Activated effector memory CD4-positive, alpha-beta T cell treated with anti-CD3 and anti-CD28 coated beads, Interleukin-2, amount 50 U/mL, for 16 hours (primary cell): ENCODE measurements at regions not wholly inside any gene's neighbourhood (a gene's known extent, or its start where the extent isn't known, plus 50 kb on each side); places are given as distances from the start of the nearest gene placed in this dataset.
"Not testable (repeated sequence)": the region's sequence is repeated elsewhere in the genome, so short reads cannot be mapped to it uniquely, and the experiment has no call there.

Experiments used
- DNase-seq: peaks from one replicate; pipeline ENCODE4 v3.0.0-alpha.2; 2020

DNA sequence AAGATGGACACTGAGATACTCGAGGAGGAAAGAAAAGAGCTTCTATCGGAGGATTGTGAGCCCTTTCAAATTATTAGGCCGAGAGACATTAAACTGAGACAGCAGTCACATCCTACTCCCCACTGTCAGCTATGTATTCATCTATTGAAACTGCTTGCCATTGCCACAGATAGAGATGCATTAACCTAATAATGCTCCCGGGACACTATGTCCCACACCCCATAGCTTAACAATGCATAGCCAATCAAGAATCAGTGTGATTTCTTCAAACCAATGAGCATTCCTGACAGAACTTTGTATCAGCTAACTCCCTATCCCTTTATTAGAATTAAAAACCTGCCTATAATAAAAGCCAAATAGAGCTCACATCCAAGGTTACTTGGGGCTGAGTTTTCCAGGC, 118.1 kb upstream of the NEIL3 start:
- DNase-seq: no peak

DNA sequence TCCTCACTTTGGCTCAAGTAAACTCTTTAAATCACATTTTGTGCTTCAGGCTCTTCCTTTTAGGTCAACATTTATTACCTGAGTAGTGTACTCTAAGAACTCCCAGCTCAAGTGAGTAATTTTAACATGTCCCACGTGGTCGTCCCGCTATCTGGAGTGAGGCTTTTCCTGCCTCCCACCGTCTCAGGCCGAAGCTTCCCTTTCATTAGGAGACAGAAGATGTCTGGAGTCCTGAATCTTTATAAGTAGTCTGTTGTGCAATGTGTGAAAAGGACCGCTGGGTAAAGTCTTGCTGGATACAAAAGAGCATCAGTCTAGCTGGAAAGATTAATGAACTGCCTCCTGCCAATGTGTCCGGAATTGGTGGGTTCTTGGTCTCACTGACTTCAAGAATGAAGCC, 117.7 kb upstream of the NEIL3 start:
- DNase-seq: no peak

DNA sequence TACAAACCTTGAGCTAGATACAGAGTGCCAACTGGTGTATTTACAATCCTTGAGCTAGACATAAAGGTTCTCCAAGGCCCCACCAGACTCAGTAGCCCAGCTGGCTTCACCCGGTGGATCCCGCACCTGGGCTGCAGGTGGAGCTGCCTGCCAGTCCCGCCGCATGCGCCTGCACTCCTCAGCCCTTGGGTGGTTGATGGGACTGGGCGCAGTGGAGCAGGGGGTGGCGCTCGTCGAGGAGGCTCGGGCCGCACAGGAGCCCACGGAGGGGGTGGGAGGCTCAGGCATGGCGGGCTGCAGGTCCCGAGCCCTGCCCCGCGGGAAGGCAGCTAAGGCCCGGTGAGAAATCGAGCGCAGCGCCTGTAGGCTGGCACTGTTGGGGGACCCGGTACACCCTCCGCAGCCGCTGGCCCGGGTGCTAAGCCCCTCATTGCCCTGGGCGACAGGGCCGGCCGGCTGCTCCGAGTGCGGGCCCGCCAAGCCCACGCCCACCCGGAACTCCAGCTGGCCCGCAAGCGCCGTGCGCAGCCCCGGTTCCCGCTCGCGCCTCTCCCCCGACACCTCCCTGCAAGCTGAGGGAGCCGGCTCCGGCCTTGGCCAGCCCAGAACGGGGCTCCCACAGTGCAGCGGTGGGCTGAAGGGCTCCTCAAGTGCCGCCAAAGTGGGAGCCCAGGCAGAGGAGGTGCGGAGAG, 116.5 kb upstream of the NEIL3 start:
- not testable (repeated sequence) for DNase-seq

DNA sequence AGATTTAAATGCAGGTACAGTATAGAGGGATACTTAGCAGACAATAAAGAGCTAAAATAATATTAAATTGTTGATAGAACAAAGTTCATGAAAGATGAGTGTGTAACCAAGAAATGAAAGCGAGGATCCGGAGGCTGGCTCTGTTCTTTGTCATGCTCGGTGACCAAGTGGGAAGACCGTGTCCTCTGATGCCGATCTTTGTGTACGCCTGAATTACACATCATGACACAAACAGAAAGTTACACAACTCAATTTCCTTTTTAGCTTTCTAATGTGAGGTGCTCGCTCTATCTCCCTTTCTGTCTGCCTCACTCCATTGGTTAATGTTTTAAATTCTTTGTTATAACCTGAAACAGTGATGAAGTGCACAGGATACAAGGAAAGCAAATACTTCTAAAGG, 114.8 kb upstream of the NEIL3 start:
- DNase-seq: no peak

DNA sequence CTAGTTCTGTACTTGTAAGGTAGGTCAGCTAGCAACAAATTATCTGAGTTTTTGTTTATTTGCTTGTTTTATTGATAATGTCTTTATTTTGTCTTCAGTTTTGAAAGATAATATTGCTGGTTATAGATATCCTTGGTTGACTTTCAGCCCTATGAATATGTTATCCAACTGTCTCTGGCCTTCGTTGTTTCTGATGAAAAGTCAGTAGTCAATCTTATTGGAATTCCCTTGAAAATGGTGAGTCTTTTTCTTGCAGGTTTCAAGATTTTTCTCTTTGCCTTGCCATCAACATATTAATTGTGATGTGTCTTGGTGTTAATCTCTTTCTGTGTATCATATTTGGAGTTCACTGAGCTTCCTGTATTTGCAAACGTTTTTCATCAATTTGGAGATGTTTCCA, 113.1 kb upstream of the NEIL3 start:
- no peak for DNase-seq

DNA sequence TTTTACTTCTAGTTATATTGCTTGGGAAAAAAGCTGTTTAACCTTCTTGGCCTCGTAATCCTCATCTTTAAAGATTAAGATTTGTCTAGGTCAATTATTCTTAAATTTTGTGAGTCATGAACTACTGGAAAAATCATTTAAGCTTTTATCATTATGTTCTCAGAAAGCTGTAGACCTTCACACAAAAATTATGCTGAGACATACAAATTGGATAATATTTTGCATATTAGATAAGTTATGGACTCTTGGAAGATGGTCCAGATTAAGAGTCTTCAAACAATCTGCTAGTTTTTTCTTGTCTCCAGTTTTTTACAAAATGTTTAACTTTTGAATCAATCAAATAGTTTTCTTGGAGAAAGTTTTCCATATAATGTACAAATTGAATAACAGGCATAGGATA, 108.1 kb upstream of the NEIL3 start:
- no peak for DNase-seq

DNA sequence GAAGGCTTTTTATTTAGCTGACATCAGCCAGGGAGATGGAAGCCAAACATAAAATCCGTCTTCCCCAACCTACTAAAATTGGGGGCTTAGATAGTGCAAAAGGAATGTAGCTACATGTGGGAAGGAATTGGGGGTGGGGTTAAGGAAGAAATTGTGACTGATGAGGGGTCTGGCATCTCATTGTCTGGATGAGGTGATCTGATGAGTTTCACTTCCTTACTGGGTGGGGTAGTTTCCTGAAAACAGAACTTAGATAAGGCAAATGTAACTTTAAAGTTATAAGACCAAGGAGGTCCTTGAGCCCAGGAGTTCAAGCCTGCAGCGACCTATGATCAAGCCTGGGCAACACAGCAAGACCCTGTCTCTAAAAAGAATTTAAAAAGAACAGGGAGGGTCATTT, 105.5 kb upstream of the NEIL3 start:
- no peak for DNase-seq

DNA sequence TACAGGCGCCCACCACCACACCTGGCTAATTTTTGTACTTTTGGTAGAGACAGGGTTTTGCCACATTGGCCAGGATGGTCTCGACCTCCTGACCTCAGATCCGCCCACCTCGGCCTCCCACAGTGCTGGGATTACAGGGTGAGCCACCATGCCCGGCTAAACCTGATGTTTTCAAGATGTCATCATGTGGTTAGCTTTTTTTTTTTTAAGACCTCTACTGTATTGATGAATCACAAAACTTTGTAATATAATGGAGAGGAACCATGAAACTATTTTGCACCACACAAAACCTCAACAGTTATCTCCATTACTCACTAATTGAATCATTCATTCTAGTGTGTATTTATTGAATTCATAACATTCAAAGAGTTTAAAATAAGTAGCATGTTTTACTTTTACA, 94.7 kb upstream of the NEIL3 start:
- DNase-seq: no peak

DNA sequence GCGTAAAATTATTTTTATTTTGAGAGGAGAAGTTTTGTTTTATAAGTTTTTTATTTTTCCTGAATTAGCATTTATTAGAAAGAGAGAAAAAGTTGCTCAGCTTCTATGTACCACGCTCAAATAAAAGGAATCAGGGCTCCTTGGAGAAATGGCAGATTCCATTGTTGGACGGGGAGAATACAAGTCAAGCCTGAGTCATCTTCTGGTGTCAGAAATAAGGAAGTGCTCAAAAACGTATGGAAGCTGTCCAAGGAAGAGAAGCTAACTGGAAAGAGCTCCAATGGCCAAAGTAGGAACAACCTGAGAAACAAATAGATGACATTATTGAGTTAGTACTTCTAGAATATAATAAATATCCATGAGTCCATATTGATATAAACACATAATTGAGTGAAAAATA, 89.3 kb upstream of the NEIL3 start:
- no peak for DNase-seq

DNA sequence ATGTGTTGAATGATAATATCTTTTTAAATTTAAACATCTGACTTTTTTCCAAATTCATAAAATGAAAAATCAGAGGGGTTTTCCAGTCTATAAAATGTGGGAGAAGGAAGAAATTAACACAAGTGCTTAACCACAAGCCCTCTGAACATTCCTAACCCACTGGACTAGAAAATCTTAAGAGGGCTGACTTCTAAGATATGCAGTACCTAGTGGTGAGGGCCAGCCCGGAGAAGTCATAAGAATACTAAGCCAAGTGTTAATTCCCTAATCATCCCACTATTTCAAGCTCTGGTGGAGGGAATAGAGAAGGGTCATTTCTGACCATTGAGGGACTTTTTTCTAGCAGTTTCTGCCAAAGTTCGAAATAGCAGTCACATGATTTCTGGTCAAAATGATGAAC, 86.9 kb upstream of the NEIL3 start:
- DNase-seq: no peak

DNA sequence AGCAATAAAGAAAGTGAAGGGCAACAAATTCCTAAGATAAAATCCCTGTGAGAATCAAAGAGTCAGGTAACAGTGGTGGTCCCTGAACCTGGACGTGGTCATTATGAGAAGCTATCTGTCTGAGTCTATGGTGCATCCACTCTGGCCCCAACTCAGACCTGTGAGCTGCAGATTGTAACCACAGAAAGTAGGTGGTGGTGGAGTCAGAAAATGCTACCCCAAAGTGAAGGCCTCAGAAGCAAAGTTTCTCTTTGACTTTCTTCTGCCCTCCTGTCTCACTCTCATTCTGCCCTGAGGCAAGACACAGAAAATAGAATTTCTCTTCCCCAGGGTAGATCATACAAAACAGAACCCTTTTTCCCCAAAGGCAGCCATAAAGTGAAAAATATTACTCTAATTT, 84.1 kb upstream of the NEIL3 start:
- DNase-seq: no peak

DNA sequence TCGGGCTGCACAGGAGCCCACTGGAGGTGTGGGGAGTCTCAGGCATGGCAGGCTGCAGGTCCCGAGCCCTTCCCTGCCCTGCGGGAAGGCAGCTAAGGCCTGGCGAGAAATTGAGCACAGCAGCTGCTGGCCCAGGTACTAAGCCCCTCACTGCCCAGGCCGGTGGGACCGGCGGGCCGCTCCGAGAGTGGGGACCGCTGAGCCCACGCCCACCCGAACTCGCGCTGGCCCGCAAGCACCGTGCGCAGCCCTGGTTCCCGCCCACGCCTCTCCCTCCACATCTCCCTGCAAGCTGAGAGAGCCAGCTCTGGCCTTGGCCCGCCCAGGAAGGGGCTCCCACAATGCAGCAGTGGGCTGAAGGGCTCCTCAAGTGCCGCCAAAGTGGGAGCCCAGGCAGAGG, 82.0 kb upstream of the NEIL3 start:
- DNase-seq: no peak

DNA sequence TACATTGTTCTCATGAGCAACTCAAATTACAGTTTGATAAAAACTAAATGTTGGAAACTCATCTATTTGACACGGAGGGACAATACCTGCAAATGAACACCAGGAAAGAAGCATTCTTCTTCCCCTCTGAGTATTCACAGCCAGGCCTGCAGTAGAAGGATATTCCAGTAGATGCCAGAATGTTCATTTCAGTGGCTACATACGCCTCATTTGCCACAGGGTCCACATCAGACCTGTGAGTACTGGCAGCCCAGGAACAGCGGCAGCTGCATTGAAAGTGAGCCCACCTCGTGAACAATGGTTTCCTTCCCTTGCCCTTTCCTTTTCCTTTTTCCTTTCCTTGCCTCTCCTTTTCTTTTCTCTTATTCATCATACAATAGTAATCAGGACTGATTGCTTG, 81.1 kb upstream of the NEIL3 start:
- no peak for DNase-seq

DNA sequence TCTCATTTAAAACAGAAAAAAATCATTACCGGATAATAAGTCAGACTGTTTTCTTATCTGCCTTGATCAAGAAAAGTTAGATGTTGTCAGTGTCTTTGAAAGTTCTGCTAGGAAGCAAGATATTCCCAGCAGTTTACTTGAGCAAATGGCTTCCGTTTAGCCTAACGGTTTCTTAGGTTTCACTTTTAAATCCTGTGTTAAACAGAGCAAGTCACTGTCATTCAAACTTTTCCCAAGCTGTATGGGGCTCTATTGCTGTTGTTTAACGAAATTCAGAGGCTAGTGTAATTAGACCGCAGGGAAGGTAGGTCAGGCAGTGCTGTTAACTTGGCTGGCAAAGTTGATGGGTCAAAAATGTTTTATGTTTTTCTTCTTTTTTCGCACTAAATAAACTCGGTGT, 80.3 kb upstream of the NEIL3 start:
- DNase-seq: no peak

DNA sequence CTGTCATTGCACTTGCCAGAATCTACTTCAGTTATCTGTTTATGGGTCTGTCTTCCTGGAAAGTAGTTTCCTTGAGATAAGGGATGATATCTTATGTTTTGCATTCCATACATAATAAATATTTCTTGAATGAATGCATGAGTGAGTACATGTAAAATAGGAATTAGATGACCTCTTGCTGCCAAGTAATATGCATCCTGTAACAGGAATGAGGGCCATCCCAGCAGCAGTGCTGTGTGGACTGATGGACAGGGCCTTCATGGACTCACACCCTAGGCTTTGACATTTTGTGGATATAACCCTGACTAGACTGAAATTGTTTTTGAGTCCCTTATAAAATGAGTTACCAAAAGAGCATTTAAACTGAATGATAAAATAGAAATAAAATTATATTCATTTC, 77.2 kb upstream of the NEIL3 start:
- DNase-seq: no peak

DNA sequence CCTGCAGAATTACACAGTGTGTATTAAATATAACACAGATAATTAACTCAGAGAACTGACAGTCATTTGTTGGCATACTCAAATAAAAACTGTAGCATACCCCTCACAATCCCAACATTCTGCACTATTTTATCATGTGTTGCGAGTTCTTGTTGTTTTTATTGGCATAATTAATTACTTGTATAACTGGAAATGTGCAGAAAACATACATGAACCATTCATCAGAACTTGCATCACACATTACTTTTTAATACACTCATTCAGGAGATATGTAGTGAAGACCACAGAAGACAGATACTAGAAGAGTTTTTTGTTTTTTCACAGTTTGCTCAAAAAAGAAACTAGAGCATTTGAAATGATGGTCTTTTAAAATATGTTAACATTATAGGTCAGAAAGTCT, 74.6 kb upstream of the NEIL3 start:
- DNase-seq: no peak

DNA sequence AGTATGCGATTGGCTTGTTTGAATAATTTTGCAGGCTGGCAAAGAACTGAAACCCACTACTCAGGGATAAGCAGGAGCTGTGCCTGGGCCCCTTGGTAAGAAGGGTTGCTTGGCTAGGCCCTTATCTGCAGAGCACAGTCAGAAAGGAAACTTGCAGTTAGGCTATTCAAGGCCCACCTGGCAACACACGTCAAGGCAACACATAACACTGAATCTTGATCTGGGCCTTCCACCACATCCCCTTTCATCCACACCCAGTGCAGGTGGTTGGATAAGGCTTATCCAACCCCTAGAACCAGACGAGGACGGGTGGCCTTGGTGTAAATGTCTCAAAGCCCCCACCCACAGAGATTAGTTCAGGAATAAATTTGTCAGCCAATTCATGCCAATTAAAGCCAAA, 72.8 kb upstream of the NEIL3 start:
- DNase-seq: no peak

DNA sequence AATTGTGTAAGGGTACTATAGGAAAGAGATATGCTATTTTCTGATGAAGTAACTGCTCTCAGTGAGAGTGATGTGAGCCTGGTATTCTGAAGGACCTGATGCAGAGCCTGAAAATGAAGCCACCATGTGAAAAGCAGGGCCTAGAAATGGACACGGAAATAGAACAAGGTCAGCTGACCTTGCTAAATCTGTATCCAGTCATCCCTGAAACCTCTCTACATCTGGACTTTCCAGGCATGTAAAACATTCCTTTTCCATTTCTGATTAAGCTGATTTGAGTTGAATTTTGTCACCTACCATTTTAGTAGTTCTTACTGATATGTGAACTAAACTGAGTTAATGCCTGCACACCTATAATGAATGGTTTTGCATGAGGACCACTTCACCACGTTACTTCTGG, 72.4 kb upstream of the NEIL3 start:
- no peak for DNase-seq

DNA sequence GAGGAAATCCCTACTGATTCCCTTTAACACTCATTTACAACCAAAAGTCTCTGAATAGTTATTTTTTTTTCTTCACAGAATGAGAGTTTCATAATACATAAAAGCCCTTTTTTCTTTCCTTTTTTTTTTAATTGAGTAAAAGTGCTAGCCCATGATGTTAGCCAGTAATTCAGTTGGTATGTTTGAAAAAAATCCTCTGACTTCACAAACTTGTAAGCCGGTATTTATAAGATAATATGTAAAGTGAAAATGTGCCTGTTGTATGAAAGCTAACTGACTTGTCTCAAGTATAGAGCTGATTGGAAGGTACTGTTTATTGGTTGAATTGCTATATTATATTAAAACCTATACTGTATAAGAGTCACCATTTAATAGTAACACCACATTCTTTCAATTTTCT, 70.2 kb upstream of the NEIL3 start:
- DNase-seq: no peak

DNA sequence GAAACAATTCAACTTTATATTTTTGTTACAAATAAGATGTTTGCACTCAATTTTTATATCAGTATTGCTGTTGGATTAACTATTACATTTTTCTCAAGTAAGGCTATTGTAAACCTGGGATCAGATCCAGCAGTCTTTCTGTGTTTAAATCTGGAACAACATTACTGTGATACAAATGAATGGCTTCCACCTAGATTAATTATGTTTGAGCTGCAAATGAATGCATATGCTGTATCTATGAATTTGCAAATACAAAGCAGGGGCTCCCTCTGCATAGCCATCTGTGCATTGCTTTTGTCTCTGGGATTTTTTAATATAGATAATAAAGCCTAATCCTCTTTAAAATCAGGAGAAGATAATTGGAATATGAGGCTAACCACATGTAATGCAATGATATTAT, 69.8 kb upstream of the NEIL3 start:
- DNase-seq: no peak

DNA sequence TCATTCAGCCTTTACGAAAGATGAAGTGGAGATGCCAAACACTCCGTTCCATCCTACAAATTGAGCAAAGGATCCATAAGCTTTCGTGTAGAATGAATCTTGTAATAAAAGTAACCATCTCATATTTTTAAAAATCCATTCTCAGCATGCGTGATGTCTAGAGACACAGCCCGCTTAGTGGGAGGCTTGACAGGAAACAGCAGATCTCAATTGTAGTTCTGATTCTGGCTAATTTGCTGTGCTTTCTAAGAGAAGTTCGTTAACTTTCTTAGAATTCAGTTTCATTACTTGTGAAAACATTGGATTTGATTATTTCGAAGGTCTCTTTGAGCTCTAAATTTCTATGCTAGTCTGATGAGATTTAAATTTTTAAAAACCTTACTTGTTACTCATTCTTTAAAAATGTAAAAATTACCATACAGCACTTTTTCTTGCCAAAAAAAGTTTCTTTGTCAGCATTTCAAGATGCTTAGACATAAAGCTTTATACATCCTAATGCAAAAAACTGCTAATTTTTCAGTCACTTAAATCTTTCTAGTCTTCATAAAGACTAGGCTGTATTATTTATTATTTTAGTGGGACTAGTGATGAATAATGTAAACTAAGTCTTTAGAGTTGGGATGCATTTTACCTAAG, 66.9 kb upstream of the NEIL3 start:
- no peak for DNase-seq

DNA sequence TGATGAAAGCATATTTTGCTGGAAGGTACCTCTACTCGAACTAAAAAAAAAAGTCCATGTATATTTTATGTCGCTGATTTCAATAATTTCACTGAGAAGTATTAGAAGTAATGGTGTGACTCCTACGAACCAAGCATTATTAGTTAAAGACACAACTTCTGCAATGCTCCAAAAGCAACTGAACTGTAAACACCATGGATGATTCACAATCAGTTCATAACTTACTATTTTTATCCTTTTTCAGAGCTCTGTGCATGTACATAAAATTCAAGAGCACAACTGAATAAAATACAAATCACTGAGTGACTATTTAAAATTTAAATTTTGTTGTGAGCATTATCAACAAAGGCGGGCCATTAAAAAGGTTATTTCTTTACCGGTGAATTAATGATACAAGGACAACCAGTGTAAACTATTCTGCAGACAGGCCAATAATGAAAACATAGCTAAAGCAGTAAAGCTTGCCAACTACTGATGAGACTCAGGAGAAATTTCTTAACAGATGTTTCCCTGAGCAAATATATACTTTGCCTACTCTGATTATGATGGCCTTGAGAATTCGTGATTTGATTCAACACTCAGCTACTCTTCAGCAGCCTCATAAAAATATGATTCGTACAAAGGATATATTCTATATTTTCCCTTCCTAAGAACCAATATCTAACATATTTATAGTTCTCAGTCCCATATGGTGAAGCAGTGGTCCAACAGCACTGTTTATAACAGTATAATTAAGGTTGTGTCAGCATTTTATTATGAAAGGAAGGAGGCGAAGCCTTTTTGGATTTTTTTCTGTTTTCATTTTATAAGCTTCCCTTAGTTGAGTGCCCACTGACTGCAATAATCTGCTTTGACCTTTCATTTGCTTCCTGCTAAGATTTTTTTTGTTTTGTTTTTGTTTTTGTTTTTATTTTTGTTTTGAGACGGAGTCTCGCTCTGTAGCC, 62.8 kb upstream of the NEIL3 start:
- no peak for DNase-seq

DNA sequence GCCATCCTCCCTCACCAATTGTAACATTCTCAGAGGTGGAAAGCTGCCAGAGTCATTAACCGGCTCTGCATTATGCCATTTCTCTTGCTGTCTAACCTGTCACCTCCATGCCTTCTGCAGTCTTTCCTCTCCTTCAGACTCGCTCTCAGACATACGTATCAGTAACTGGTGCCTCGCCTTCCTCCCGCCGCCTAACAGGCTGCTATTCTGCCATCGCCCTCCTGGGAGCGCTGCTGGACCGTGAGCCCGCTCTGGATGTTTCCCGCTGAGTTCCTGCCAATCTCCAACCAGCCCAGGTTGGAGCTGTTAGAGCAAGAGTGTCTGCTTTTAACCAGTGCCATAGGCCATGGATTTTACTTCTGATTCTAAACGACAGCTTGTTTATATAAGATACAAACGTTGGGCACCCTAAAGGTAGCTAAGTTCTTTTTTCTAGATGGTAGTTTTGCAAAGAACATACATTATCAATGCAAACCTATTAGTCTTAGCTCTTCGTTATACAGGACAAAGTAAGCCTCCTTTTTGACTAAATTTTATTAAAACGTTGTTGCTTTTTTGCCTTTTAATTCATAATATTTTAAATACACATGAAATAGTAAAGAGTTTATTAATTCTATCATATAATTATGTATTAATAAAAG, 59.5 kb upstream of the NEIL3 start:
- DNase-seq: peak; percentile 85

DNA sequence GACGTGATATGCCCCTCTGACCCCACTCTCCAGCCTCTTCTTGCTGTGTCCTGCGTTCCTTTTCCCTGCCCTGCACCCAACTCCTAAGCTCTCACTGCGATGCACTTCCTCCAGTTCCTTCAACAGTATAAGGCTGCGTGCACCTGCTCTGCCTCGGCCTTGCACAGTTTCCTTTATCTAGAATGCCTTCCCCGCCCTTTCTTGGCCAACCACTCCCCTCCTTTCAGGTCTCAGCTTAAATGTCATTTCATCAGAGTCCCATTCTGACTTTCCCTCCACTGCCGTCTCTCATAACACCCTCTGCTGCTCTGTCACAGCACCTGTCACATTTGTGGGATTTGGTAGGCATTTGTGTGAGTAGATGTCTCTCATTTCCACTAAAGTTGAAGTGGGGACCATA, 58.4 kb upstream of the NEIL3 start:
- no peak for DNase-seq
